DOHH2 (cell line): ENCODE measurements at regions not wholly inside any gene's neighbourhood (a gene's known extent, or its start where the extent isn't known, plus 50 kb on each side); places are given as distances from the start of the nearest gene placed in this dataset.

Experiments
- CTCF ChIP-seq: fragments of 200-600 bp; sonication (generic); IDR thresholded peaks from one replicate; pipeline ENCODE4 v1.5.1; 2014; ENCODE audit warnings: antibody characterized with exemption, mild to moderate bottlenecking, low read depth, low read length; ENCODE audit not compliant: poor library complexity, severe bottlenecking
- EZH2phosphoT487 ChIP-seq: fragments of 200-600 bp; sonication (generic); IDR thresholded peaks from 2 replicates; pipeline ENCODE4 v1.6.1; 2017; ENCODE audit warnings: borderline replicate concordance, mild to moderate bottlenecking, antibody characterized with exemption, low read length, moderate library complexity, mixed read lengths

- no peak for TF ChIP-seq CTCF
- TF ChIP-seq EZH2phosphoT487 = no peak
Measured at GRCh38 chr12:118830296-118830695, 151.0 kb upstream of the SRRM4 start.
